NCI-H2227 (cell line): ENCODE measurements at regions not wholly inside any gene's neighbourhood (a gene's known extent, or its start where the extent isn't known, plus 50 kb on each side); places are given as distances from the start of the nearest gene placed in this dataset.
"Not testable (repeated sequence)": the region's sequence is repeated elsewhere in the genome, so short reads cannot be mapped to it uniquely, and the experiment has no call there.

Source experiments
- DNase-seq: peaks from one replicate; lab custom pipeline; 2025; ENCODE audit not compliant: unreplicated experiment; lab: John Stamatoyannopoulos, UW

GRCh38 chr10:61059636-61060035 is 115.7 kb upstream of the RHOBTB1 start:
- DNase-seq: no peak

DNA sequence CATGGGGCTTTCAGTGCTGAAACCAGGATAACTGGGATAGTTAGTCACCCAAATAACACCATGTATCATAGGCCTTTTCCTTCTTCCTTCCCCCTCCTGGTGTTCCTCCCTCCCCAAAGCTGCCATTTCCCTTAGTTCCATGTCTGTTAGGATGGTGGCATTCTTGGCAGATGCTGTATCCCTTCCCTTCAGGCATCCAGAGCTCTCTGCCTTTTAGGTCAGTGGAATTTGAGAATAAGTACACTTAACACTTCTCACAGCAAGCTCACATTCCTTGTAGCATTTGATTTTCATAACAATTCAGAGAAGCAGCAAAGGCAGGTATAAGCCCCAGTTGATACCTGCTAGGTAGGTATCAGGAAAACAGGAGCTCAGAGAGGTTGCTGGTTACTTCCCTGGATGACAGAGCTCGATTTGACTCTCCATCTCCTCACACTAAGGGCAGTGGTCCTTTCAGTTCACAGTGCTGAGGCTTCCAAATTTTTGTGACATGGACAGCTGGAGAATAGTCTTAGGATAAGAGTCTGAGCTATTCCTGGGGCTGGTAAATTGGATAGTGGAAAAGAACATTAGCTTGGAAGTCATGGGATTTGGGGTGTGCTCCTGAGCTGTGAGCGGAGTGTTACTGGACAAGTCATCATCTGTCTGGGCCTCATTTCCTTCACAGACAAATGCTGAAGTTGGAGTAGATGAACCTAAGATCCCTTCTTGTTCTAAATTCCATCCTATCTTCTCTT is 108.7 kb upstream of the RHOBTB1 start:
- DNase-seq: no peak

GRCh38 chr10:61051344-61051743 is 107.4 kb upstream of the RHOBTB1 start:
- DNase-seq: no peak

DNA sequence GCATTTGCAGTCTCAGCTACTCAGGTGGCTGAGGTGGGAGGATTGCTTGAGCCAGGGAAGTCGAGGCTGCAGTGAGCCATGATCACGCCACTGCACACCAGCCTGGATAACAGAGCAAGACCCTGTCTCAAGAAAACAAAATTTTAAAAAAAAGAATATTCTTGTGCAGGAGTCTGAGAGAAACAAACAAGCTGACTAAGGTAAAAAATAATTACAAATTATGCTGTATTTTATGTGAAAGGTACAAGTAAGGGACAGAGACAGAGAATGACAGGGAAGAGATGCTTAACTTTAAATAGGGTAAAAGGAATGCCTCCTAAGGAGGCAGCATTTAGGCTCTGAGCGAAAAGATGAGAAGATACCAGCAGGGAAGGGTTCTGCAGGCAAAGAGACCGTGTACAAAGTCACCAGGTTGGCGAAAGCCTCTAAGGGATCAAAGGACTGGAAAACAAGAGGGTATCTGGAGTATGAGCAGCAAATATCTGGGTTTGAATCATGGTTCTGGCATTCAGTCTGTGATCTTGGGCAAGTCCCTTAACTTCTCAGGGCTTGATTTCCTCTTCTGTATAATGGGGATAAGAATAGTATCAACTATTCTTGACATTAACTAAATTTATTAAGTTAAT is 106.2 kb upstream of the RHOBTB1 start:
- no peak for DNase-seq

GRCh38 chr10:61049386-61049785 is 105.4 kb upstream of the RHOBTB1 start:
- no peak for DNase-seq

GRCh38 chr10:61047788-61048560 is 104.0 kb upstream of the RHOBTB1 start:
- no peak for DNase-seq

GRCh38 chr10:61047081-61047480 is 103.1 kb upstream of the RHOBTB1 start:
- DNase-seq: no peak

GRCh38 chr10:61045480-61045879 is 101.5 kb upstream of the RHOBTB1 start:
- not testable (repeated sequence) for DNase-seq

DNA sequence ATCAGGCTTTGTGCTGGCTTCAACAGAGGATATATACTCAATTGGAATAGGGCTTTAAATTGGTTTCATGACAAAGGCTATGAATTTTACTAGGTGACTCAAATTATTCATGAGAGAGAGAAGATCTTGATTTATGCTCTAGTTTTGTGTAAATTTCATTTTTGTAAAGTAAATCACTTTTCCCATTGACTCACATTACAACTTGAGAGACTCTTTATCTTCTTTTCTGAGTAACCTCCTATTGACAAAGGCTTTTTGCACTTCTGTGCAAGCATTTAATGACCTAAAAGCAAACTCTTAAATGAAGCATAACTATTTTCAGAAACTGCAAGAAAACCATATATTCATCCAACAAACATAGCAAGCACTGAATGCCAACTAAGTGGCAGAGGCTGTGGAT is 98.5 kb upstream of the RHOBTB1 start:
- no peak for DNase-seq

GRCh38 chr10:61040399-61041016 is 96.5 kb upstream of the RHOBTB1 start:
- no peak for DNase-seq

GRCh38 chr10:61039868-61040267 is 95.9 kb upstream of the RHOBTB1 start:
- no peak for DNase-seq

GRCh38 chr10:61037261-61037830 is 93.4 kb upstream of the RHOBTB1 start:
- not testable (repeated sequence) for DNase-seq

GRCh38 chr10:61036148-61036547 is 92.2 kb upstream of the RHOBTB1 start:
- DNase-seq: not testable (repeated sequence)

DNA sequence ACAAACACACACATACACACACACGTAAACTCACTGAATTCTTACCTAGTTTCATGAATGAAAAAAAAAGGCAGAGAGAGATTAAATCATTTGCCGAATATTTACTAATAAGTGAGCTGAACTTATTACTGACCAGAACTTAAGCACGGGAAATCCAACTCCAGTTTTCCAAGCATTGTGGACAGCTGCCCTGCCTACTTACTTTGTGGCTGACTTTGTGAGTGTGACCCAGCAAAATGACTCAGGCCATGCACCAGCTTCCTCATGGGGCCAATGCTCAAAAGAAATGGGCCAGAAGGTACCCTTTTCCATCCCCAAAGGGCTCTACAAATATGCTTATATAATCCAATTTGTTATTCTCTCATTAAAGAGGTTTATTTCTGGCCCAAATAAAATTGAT is 87.4 kb upstream of the RHOBTB1 start:
- no peak for DNase-seq

- DNase-seq: no peak
Observed at GRCh38 chr10:61029411-61029810, 85.4 kb upstream of the RHOBTB1 start.

GRCh38 chr10:61028861-61029361 is 84.9 kb upstream of the RHOBTB1 start:
- no peak for DNase-seq

- DNase-seq: no peak
Observed at GRCh38 chr10:61024856-61025201, 80.8 kb upstream of the RHOBTB1 start.

DNA sequence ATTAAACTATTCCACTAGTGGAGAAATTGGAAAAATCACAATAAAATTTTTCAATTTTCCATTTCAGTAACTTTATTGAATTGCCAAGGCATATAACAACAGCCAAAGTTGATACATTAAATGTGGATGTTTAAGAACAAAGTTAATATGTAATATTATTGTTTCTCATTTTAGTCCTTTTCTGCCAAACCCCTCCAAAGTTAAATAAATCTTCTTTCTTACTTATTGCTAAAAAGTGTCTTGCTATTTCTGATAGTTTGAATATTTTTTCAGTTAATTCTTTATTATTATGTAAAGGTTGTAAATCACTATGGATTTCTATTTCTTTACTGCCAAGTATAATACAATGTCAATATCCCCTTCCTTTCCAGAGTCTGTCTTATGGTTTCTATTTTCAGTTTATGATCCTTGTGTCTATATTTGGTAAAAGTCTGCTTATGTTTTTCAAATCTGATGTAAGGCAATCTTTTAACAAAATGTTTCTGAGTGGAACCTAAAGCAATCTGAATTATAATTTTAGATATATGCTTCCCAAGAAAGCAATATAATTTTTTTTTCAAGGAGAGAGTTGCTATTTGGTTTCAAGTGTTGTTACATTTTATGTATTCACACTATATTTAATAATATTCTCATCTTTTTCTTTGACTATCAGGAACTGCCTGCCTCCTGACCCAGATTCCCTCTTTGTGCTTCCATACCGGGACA is 80.3 kb upstream of the RHOBTB1 start:
- no peak for DNase-seq

DNA sequence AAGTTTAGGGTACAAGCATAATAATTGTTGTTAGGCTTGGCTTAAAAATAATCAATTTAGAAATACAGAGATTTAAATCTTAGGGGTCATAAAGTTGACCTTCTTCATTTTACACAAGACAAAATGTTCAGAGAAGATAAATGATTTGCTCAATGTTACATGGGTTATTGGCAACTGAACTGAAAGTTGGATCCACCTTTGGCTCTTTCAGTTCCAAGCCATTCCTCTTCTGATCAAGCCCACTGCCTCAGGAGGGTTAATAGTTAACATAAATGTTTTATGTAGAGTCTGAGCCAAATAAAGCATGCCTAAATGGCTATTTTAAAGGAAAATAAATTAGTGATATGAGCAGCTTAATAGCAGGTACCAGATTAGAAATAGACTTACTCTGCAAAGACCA is 79.1 kb upstream of the RHOBTB1 start:
- no peak for DNase-seq

GRCh38 chr10:61021926-61022325 is 77.9 kb upstream of the RHOBTB1 start:
- DNase-seq: no peak
